ENCODE measurements at regions not wholly inside any gene's neighbourhood (a gene's known extent, or its start where the extent isn't known, plus 50 kb on each side); places are given as distances from the start of the nearest gene placed in this dataset.
A peak's percentile ranks its signal among the peaks of the same experiment; 100 is the strongest.
"Not testable (repeated sequence)": the region's sequence is repeated elsewhere in the genome, so short reads cannot be mapped to it uniquely, and the experiment has no call there.

- no peak for DNase-seq
These were observed 115.0 kb upstream of the EPB41L4A start for GRCh38 chr5:112534067-112534583.

- DNase-seq: no peak
These were observed 115.7 kb upstream of the EPB41L4A start for GRCh38 chr5:112534611-112535255.

DNA sequence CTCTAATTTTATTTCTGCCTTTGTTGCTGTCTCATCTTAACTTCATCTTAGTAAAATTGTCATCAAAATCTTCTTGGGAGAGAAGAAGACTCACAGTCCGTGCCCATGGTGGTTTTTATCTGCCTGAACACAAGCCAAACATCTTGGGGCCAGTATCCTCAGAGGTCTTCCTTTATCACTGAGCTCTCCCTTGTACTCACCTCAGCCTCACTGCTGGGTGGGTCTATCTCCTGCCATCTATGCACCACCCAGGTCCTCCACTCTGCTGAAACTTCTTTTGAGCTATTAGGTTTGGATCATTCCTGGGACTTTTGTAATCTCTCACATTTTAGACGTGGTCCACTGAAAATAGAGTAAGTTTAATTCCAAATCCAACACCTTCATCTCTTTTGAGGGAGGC is 116.3 kb upstream of the EPB41L4A start:
- no peak for DNase-seq

- DNase-seq: not testable (repeated sequence)
These were observed 125.5 kb upstream of the EPB41L4A start for GRCh38 chr5:112544558-112544957.

- no peak for DNase-seq
These were observed 128.0 kb upstream of the EPB41L4A start for GRCh38 chr5:112546946-112547592.

DNA sequence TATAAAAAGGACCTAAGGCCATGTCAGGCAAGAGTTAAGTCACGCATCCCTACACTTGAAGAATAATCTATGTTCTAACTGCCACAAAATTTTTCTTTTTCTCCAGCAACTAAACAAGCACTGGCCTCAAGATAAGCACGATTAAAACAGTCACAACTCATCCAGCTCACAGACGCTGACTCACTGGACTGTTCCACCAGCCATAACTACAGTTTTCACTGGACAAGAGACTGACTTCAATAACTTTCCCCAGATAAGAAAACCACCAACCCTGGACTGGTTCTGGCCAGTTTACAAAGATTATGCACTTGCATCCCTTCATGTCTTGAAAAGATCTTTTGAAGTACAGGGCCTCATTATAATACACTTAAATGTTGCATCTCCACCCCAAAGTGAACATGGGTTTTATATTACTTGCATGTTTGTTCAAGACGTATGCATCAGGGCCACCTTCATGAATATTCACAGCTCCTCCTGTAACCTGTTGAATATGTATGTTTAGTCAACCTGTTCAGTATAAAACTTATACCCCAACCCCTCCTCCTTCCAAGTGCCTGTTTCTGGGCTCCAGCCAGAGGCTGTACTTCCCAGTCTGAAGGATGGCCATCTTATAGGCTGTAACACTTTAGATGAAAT is 129.3 kb upstream of the EPB41L4A start:
- no peak for DNase-seq

DNA sequence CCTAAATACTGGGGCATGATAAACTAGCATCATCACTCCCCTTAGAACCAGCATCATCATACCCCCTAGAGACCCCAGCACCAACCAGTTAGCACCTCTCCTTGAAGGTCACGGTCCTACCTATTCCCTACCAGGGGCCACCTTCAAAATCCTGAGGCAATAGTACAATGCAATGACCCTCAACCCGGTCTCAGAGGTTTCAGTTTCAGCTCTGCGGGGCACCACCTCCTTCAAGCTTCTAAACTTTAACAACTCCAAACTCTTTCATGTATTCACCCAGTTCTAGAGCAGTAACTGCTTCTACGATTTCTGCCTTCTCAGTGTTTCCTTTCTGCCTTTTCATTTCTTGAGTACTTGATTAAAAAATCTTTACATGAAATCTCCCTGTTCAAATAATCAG is 130.1 kb upstream of the EPB41L4A start:
- DNase-seq: no peak

GRCh38 chr5:112549605-112550166 is 130.6 kb upstream of the EPB41L4A start:
- DNase-seq: no peak

DNA sequence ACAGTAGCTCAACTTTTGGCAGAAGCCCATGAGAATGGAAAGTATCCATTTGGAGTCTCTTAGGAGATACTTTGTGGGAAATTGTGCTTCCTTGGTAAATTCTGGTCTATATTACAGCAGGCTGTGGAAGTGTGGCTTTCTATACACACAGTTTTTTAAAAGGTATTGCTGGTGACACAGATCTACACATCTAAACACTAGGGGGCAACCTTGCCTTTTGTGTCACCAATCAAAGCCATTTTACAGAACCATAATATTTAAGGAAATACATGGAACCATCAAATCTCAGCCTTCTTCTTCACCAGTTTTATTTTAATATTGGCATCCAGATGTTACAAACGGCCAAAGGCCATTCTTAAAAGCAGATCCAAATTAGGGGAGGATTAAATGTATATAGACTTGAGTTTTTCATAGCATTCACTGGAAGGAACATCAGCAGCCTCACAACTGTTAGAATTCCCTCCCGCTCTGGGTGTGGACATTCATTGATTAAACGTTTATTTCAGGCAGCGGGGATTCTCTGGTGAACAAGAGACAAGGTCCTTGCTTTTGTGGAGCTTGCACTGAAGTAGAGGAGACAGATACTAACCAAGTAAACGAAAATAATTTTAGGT is 132.4 kb upstream of the EPB41L4A start:
- DNase-seq: peak; percentile 48 to 68

- DNase-seq: no peak
These were observed 133.1 kb upstream of the EPB41L4A start for GRCh38 chr5:112552216-112552615.

- no peak for DNase-seq
These were observed 133.7 kb upstream of the EPB41L4A start for GRCh38 chr5:112552791-112553190.

DNA sequence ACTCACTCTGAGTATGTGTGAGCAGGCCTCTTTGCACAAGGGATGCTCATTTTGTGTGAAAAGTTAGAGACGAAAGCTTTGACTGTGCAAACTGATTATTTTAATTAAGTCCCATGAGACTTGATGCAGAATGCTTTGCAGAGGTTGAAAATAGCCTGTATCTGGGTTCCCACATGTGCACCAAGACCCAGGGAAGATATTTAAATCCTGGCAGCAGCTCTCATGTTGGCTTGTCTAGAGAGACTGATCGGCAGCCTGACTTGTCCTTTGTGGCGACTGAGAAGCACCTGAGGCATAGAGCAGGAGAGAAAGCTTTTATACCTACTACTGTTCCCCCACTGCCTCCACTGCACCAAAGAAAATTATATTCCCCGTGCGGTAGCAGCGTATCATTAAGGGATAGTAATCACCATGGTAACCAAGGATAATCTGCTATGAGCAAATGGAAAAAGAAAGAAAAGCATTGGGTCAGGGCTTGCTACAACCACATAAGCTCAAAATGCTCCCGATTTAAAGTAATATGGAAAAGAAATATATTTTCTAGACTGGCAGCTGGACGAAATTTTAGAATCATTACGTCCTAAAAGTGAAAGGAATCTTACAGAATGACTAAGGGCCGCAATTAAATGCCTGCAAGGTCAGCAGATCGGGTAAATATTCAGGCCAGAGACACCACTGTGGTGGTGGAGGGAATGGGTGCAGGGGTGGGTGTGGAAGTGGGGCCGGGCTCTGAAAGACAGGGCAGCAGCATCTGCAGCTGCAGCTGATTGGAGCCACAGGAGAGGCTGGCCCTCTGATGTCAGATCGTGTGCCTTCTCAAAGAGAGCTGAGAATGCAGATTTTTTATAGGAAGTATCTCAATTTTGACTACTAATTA is 135.3 kb upstream of the EPB41L4A start:
- no peak for DNase-seq

DNA sequence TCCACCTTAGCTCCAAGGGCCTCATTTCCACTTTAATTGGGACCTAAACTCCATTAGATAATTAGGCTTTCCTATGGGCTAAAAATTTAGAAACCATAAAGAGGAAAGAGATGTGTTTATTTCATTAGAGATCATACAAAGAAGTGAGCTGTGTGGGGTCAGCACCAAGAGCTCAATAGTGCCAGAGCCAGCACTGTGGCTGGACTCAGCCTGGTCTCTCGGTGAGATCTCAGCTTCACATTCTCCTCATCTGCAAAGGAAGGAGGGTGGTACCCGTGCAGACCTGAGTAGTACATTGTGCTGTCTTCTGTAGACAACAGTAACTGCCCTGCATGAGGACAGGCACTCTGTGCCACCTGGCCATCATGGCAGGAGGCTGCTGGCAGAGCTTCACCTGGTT is 136.1 kb upstream of the EPB41L4A start:
- no peak for DNase-seq

- no peak for DNase-seq
These were observed 136.6 kb upstream of the EPB41L4A start for GRCh38 chr5:112555691-112556090.

GRCh38 chr5:112559501-112559900 is 140.4 kb upstream of the EPB41L4A start:
- peak; percentile 18 to 25 for DNase-seq

DNA sequence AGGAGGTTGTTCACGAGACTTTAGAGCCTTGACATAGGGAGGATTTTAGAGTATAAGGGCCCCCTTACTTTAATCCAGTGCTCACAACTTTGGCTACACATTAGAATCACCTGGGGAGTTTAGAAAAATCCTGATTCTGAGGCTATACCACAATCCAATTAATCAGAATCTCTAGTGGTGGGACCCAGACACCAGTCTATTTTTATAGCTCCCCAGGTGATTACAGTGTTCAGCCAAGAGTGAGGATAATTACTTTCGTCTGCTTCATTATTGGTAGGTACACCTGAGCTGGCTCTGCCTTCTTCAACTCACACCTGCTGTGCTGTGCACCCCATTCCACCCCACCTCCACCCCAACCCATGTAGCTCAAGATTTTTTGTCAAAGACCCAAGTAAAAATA is 141.3 kb upstream of the EPB41L4A start:
- no peak for DNase-seq

- no peak for DNase-seq
These were observed 144.2 kb upstream of the EPB41L4A start for GRCh38 chr5:112563169-112563826.

GRCh38 chr5:112566251-112566650 is 147.2 kb upstream of the EPB41L4A start:
- DNase-seq: no peak

GRCh38 chr5:112569596-112569995 is 150.5 kb upstream of the EPB41L4A start:
- DNase-seq: no peak

DNA sequence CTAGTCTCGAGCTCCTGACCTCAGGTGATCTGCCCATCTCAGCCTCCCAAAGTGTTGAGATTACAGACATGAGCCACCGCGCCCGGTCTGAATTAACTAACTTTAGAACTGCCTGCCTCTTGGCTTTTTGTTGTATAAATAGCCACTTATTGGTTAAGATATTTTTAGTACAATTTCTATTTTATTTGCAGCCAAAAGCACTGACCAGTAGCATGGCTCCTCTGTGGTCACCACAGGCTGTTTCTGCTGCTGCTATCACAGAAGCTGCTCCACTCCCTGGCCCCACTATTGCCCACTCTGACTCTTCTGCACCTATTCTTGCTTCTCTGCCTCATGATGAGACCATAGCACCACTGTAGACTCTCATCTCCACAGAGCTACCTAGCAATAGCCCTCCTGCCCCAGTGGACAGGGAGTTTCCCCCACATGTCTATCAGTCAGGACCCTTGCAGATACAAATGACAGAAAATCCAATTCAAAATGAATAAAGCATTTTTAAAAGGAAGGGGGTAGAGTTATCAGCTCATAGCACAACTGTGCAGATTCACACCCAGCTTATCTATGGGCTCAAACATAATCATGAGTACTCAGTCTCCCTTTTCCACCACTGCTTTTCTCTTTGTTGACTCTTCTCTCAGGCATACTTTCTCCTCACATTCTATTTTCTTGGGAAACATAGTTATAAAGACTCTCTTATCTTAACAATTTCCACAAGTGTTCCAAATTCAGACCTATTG is 151.8 kb upstream of the EPB41L4A start:
- no peak for DNase-seq

Measured in right lung (tissue), 2 donors.